Adipocyte (in vitro differentiated cells): ENCODE measurements at regions not wholly inside any gene's neighbourhood (a gene's known extent, or its start where the extent isn't known, plus 50 kb on each side); places are given as distances from the start of the nearest gene placed in this dataset.
"Not testable (repeated sequence)": the region's sequence is repeated elsewhere in the genome, so short reads cannot be mapped to it uniquely, and the experiment has no call there.

Source experiments
- DNase-seq: peaks from one replicate; pipeline ENCODE4 v3.0.0-alpha.2; 2015; ENCODE audit warnings: low read depth
- H3K27me3 ChIP-seq: replicated peaks from 2 replicates; pipeline ENCODE4 v1.7.0; 2013; ENCODE audit warnings: mild to moderate bottlenecking, low read length, moderate library complexity; ENCODE audit not compliant: control insufficient read depth, insufficient read depth
- H3K36me3 ChIP-seq: 2 replicates; pipeline ENCODE4 v1.7.0; 2013; ENCODE audit warnings: low read length, mild to moderate bottlenecking, moderate library complexity; ENCODE audit not compliant: control insufficient read depth, insufficient read depth, severe bottlenecking
- H3K4me1 ChIP-seq: 2 replicates; pipeline ENCODE4 v1.7.0; 2013; ENCODE audit warnings: mild to moderate bottlenecking, low read length, moderate library complexity; ENCODE audit not compliant: control insufficient read depth, insufficient read depth
- H3K4me3 ChIP-seq: 2 replicates; pipeline ENCODE4 v1.7.0; 2013; ENCODE audit warnings: mild to moderate bottlenecking, low read length, moderate library complexity
- H3K9ac ChIP-seq: 2 replicates; pipeline ENCODE4 v1.7.0; 2013; ENCODE audit warnings: mild to moderate bottlenecking, low read length, moderate library complexity
- H3K9me3 ChIP-seq: 2 replicates; pipeline ENCODE4 v1.7.0; 2013; ENCODE audit warnings: mild to moderate bottlenecking, low read length, moderate library complexity; ENCODE audit not compliant: control insufficient read depth

- Histone ChIP-seq H3K9ac (no peak overlapping the region), H3K9me3 (no peaks in the 10 kb centered on the region), H3K4me3 (no peak overlapping the region), H3K27me3 (no peaks in the 10 kb centered on the region), H3K36me3 (no peaks in the 10 kb centered on the region), H3K4me1 (no peaks in the 10 kb centered on the region)
- DNase-seq, result no peak
Observed at GRCh38 chr16:80250381-80250780, 290.4 kb upstream of the DYNLRB2 start.

- not testable (repeated sequence) for H3K27me3 ChIP-seq, H3K9me3 ChIP-seq, H3K4me3 ChIP-seq, H3K36me3 ChIP-seq, H3K9ac ChIP-seq, DNase-seq, H3K4me1 ChIP-seq
Observed at GRCh38 chr16:80243303-80243702, 297.5 kb upstream of the DYNLRB2 start.

- H3K36me3 ChIP-seq, H3K4me1 ChIP-seq, H3K27me3 ChIP-seq, DNase-seq, H3K4me3 ChIP-seq, H3K9me3 ChIP-seq, H3K9ac ChIP-seq: not testable (repeated sequence)
Observed at GRCh38 chr16:80242279-80242678, 298.5 kb upstream of the DYNLRB2 start.

- Histone ChIP-seq H3K27me3 (no peaks in the 10 kb centered on the region), H3K36me3 (no peaks in the 10 kb centered on the region), H3K9me3 (peaks cover 3% of the 10 kb centered on the region), H3K9ac (no peak overlapping the region), H3K4me1 (peaks cover 17% of the 10 kb centered on the region), H3K4me3 (no peak overlapping the region)
- DNase-seq, result no peak
Observed at GRCh38 chr16:80233097-80233835, 307.5 kb upstream of the DYNLRB2 start.

GRCh38 chr16:80231888-80232287 lies 308.9 kb upstream of the DYNLRB2 start:
- DNase-seq, result peak; percentile 46
- H3K4me3 ChIP-seq, result no peak overlapping the region

GRCh38 chr16:80231121-80231520 lies 309.7 kb upstream of the DYNLRB2 start:
- no peak overlapping the region for H3K4me3 ChIP-seq
- no peak overlapping the region for H3K9ac ChIP-seq
- DNase-seq, result peak; percentile 52
- H3K36me3 ChIP-seq, result no peaks in the 10 kb centered on the region
- H3K4me1 ChIP-seq, result peaks cover 17% of the 10 kb centered on the region
- H3K9me3 ChIP-seq, result peaks cover 8% of the 10 kb centered on the region
- no peaks in the 10 kb centered on the region for H3K27me3 ChIP-seq

More at GRCh38 chr16:80231888-80232287, 308.9 kb upstream of the DYNLRB2 start:
- Histone ChIP-seq H3K36me3 (no peaks in the 10 kb centered on the region), H3K9ac (no peak overlapping the region), H3K9me3 (peaks cover under 1% of the 10 kb centered on the region), H3K27me3 (no peaks in the 10 kb centered on the region), H3K4me1 (peaks cover 17% of the 10 kb centered on the region)

- H3K4me1 ChIP-seq, result peaks cover 17% of the 10 kb centered on the region
- DNase-seq, result no peak
- H3K4me3 ChIP-seq, result no peak overlapping the region
- H3K9me3 ChIP-seq, result peaks cover 10% of the 10 kb centered on the region
- H3K27me3 ChIP-seq, result no peaks in the 10 kb centered on the region
- no peak overlapping the region for H3K9ac ChIP-seq
- no peaks in the 10 kb centered on the region for H3K36me3 ChIP-seq
Observed at GRCh38 chr16:80230328-80231120, 310.3 kb upstream of the DYNLRB2 start.

GRCh38 chr16:80226499-80226898 lies 314.3 kb upstream of the DYNLRB2 start:
- no peak for DNase-seq
- H3K4me1 ChIP-seq, result peaks cover 8% of the 10 kb centered on the region
- H3K9me3 ChIP-seq, result peaks cover 10% of the 10 kb centered on the region
- H3K4me3 ChIP-seq, result no peak overlapping the region
- H3K9ac ChIP-seq, result no peak overlapping the region
- H3K36me3 ChIP-seq, result no peaks in the 10 kb centered on the region
- H3K27me3 ChIP-seq, result no peaks in the 10 kb centered on the region

- no peak for DNase-seq
- Histone ChIP-seq H3K36me3 (no peaks in the 10 kb centered on the region), H3K9ac (no peak overlapping the region), H3K4me1 (peaks cover 3% of the 10 kb centered on the region), H3K9me3 (peaks cover 9% of the 10 kb centered on the region), H3K4me3 (no peak overlapping the region), H3K27me3 (no peaks in the 10 kb centered on the region)
Observed at GRCh38 chr16:80210787-80211186, 330.0 kb upstream of the DYNLRB2 start.

- Histone ChIP-seq H3K36me3 (no peaks in the 10 kb centered on the region), H3K4me3 (no peak overlapping the region), H3K4me1 (peaks cover 3% of the 10 kb centered on the region), H3K9me3 (no peaks in the 10 kb centered on the region), H3K9ac (no peak overlapping the region), H3K27me3 (no peaks in the 10 kb centered on the region)
- no peak for DNase-seq
Observed at GRCh38 chr16:80208743-80209142, 332.1 kb upstream of the DYNLRB2 start.

GRCh38 chr16:80208015-80208414 lies 332.8 kb upstream of the DYNLRB2 start:
- H3K9ac ChIP-seq, result no peak overlapping the region
- peaks cover 3% of the 10 kb centered on the region for H3K4me1 ChIP-seq
- H3K9me3 ChIP-seq, result no peaks in the 10 kb centered on the region
- H3K4me3 ChIP-seq, result no peak overlapping the region
- no peak for DNase-seq
- no peaks in the 10 kb centered on the region for H3K36me3 ChIP-seq
- no peaks in the 10 kb centered on the region for H3K27me3 ChIP-seq
